Activated CD4-positive, alpha-beta T cell treated with anti-CD3 and anti-CD28 coated beads for 1 hour (primary cell): ENCODE measurements at regions not wholly inside any gene's neighbourhood (a gene's known extent, or its start where the extent isn't known, plus 50 kb on each side); places are given as distances from the start of the nearest gene placed in this dataset.
"Not testable (repeated sequence)": the region's sequence is repeated elsewhere in the genome, so short reads cannot be mapped to it uniquely, and the experiment has no call there.

Experiments
- DNase-seq: peaks from one replicate; pipeline ENCODE4 v3.0.0-alpha.2; 2020

- no peak for DNase-seq
Observed at GRCh38 chr1:195908121-195908520, 700.1 kb downstream of the KCNT2 start.

- no peak for DNase-seq
Observed at GRCh38 chr1:195903203-195903602, 705.0 kb downstream of the KCNT2 start.

- no peak for DNase-seq
Observed at GRCh38 chr1:195902779-195903178, 705.5 kb downstream of the KCNT2 start.

GRCh38 chr1:195899762-195900352, 708.4 kb downstream of the KCNT2 start:
- DNase-seq = no peak

- no peak for DNase-seq
Observed at GRCh38 chr1:195898924-195899323, 709.3 kb downstream of the KCNT2 start.

GRCh38 chr1:195898373-195898772, 709.9 kb downstream of the KCNT2 start:
- DNase-seq = no peak

- DNase-seq = no peak
Observed at GRCh38 chr1:195897076-195897475, 711.2 kb downstream of the KCNT2 start.

- no peak for DNase-seq
Observed at GRCh38 chr1:195894411-195894810, 713.8 kb downstream of the KCNT2 start.

GRCh38 chr1:195886000-195886399, 722.2 kb downstream of the KCNT2 start:
- no peak for DNase-seq

GRCh38 chr1:195878478-195878877, 729.8 kb downstream of the KCNT2 start:
- DNase-seq = no peak

GRCh38 chr1:195876792-195877191, 731.4 kb downstream of the KCNT2 start:
- DNase-seq = no peak

GRCh38 chr1:195872376-195872775, 735.9 kb downstream of the KCNT2 start:
- no peak for DNase-seq

GRCh38 chr1:195867638-195868037, 740.6 kb downstream of the KCNT2 start:
- no peak for DNase-seq

- no peak for DNase-seq
Observed at GRCh38 chr1:195866781-195867222, 741.4 kb downstream of the KCNT2 start.

- no peak for DNase-seq
Observed at GRCh38 chr1:195866091-195866780, 742.0 kb downstream of the KCNT2 start.

- DNase-seq = no peak
Observed at GRCh38 chr1:195851804-195852203, 756.4 kb downstream of the KCNT2 start.

GRCh38 chr1:195851016-195851601, 757.1 kb downstream of the KCNT2 start:
- no peak for DNase-seq

GRCh38 chr1:195849180-195849579, 759.1 kb downstream of the KCNT2 start:
- DNase-seq = no peak

- DNase-seq = not testable (repeated sequence)
Observed at GRCh38 chr1:195847957-195848875, 760.0 kb downstream of the KCNT2 start.

GRCh38 chr1:195831789-195832188, 776.5 kb downstream of the KCNT2 start:
- DNase-seq = no peak

GRCh38 chr1:195828325-195828724, 779.9 kb downstream of the KCNT2 start:
- no peak for DNase-seq

- no peak for DNase-seq
Observed at GRCh38 chr1:195820925-195821324, 787.3 kb downstream of the KCNT2 start.

GRCh38 chr1:195806060-195806459, 802.2 kb downstream of the KCNT2 start:
- DNase-seq = no peak
